Body of pancreas (tissue), 4 donors: ENCODE measurements at regions not wholly inside any gene's neighbourhood (a gene's known extent, or its start where the extent isn't known, plus 50 kb on each side); places are given as distances from the start of the nearest gene placed in this dataset.
"Not testable (repeated sequence)": the region's sequence is repeated elsewhere in the genome, so short reads cannot be mapped to it uniquely, and the experiment has no call there.

Experiments
- POLR2A ChIP-seq, 3 donors: fragments of 450-650 bp; IDR thresholded peaks; one replicate each; pipeline ENCODE4 v1.6.1; 2016; ENCODE audit warnings: antibody characterized with exemption in 3 of 3, mild to moderate bottlenecking in 2 of 3
- TF ChIP-seq, protein P1 (sequence below), 7 experiments: fragments of 450-650 bp in 4 of 7; fragments of 200-600 bp in 3 of 7; sonication (generic) in 3 of 7; IDR thresholded peaks; one replicate each; pipeline ENCODE4 v1.5.1; 2016 to 2019; ENCODE audit warnings: antibody characterized with exemption in 7 of 7

DNA sequence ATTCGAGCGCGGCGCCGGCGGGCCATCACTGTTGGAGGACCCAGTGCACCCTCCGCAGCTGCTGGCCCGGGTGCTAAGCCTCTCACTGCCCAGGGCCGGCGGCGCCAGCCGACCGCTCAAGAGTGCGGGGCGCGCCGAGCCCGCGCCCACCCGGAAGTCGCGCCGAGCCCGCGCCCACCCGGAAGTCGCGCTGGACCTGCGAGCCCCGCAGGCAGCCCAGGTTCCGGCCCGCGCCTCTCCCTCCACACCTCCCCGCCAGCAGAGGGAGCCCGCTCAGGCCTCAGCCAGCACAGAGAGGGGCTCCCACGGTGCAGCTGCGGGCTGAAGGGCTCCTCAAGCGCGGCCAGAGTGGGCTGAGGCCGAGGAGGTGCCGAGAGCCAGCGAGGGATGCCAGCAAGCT lies 170.8 kb downstream of the GTF2H2C_2 start:
- TF ChIP-seq, protein P1, sequence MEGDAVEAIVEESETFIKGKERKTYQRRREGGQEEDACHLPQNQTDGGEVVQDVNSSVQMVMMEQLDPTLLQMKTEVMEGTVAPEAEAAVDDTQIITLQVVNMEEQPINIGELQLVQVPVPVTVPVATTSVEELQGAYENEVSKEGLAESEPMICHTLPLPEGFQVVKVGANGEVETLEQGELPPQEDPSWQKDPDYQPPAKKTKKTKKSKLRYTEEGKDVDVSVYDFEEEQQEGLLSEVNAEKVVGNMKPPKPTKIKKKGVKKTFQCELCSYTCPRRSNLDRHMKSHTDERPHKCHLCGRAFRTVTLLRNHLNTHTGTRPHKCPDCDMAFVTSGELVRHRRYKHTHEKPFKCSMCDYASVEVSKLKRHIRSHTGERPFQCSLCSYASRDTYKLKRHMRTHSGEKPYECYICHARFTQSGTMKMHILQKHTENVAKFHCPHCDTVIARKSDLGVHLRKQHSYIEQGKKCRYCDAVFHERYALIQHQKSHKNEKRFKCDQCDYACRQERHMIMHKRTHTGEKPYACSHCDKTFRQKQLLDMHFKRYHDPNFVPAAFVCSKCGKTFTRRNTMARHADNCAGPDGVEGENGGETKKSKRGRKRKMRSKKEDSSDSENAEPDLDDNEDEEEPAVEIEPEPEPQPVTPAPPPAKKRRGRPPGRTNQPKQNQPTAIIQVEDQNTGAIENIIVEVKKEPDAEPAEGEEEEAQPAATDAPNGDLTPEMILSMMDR (IDR thresholded peaks at IDR 0.05): not testable (repeated sequence)
- TF ChIP-seq POLR2A (IDR thresholded peaks at IDR 0.05): not testable (repeated sequence)
